H7 (cell line): ENCODE measurements at regions not wholly inside any gene's neighbourhood (a gene's known extent, or its start where the extent isn't known, plus 50 kb on each side); places are given as distances from the start of the nearest gene placed in this dataset.
A peak's percentile ranks its signal among the peaks of the same experiment; 100 is the strongest.
"Not testable (repeated sequence)": the region's sequence is repeated elsewhere in the genome, so short reads cannot be mapped to it uniquely, and the experiment has no call there.

Experiments
- DNase-seq: peaks from one replicate; pipeline ENCODE4 v3.0.0; 2012
- H3K27me3 ChIP-seq: 2 replicates; pipeline ENCODE4 v1.6.0; 2011; ENCODE audit warnings: mild to moderate bottlenecking, low read length; ENCODE audit not compliant: control insufficient read depth, insufficient read depth
- H3K36me3 ChIP-seq: replicated peaks from 2 replicates; pipeline ENCODE4 v1.5.1; 2011; ENCODE audit warnings: low read length; ENCODE audit not compliant: control insufficient read depth, insufficient read depth
- H3K4me3 ChIP-seq: 2 replicates; pipeline ENCODE4 v1.5.1; 2011; ENCODE audit warnings: low read depth, mild to moderate bottlenecking, control low read depth, low read length, moderate library complexity; ENCODE audit not compliant: insufficient read depth

GRCh38 chrX:115970718-115971117 is 199.8 kb upstream of the AGTR2 start:
- peaks cover 2% of the 10 kb centered on the region; the same call in 1 of the 2 replicates for H3K36me3 ChIP-seq
- DNase-seq = no peak
- H3K27me3 ChIP-seq = no peaks in the 10 kb centered on the region
- no peak overlapping the region for H3K4me3 ChIP-seq

DNA sequence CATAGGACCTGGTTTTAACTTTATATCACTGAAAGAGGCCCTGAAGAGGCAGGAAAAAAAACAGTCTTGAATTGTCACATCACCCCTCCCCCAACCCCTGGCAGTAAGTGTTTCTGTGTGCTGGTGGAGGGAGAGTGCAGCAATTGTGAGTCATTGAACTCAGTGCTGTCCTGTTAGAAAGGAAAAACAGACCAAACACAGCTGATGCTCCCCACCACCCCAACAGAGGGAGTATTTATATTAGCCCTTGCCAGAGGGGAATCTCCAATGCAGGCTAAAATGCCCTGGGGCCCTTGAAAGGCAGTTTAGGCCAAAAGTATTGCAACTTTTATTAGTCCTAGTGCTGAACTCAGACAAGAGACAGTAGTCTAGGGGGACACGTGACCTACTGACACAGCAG is 197.8 kb upstream of the AGTR2 start:
- H3K4me3 ChIP-seq = no peak overlapping the region
- no peak for DNase-seq
- no peaks in the 10 kb centered on the region for H3K36me3 ChIP-seq
- no peaks in the 10 kb centered on the region for H3K27me3 ChIP-seq

- H3K27me3 ChIP-seq = no peaks in the 10 kb centered on the region
- H3K36me3 ChIP-seq = no peaks in the 10 kb centered on the region
- no peak for DNase-seq
- no peak overlapping the region for H3K4me3 ChIP-seq
Measured at GRCh38 chrX:115978068-115978467, 192.5 kb upstream of the AGTR2 start.

DNA sequence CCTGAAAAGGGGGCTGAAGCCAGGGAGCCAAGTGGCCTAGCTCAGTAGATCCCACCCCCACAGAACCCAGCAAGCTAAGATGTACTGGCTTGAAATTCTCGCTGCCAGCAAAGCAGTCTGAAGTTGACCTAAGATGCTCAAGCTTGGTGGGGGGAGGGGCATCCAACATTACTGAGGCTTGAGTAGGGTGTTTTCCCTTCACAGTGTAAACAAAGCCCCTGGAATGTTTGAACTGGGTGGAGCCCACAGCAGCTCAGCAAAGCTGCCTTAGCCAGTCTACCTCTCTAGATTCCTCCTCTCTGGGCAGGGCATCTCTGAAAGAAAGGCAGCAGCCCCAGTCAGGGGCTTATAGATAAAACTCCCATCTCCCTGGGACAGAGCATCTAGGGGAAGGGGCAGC is 187.4 kb upstream of the AGTR2 start:
- not testable (repeated sequence) for H3K4me3 ChIP-seq, H3K36me3 ChIP-seq, H3K27me3 ChIP-seq, DNase-seq

GRCh38 chrX:115987464-115987863 is 183.1 kb upstream of the AGTR2 start:
- not testable (repeated sequence) for H3K4me3 ChIP-seq, H3K36me3 ChIP-seq, H3K27me3 ChIP-seq, DNase-seq

- no peak overlapping the region for H3K4me3 ChIP-seq
- no peak for DNase-seq
- H3K36me3 ChIP-seq = no peaks in the 10 kb centered on the region
- no peaks in the 10 kb centered on the region for H3K27me3 ChIP-seq
Measured at GRCh38 chrX:115988825-115989224, 181.7 kb upstream of the AGTR2 start.

GRCh38 chrX:115989686-115990085 is 180.9 kb upstream of the AGTR2 start:
- no peak for DNase-seq
- Histone ChIP-seq H3K4me3 (no peak overlapping the region), H3K36me3 (no peaks in the 10 kb centered on the region), H3K27me3 (no peaks in the 10 kb centered on the region)

- H3K4me3 ChIP-seq = no peak overlapping the region
- no peaks in the 10 kb centered on the region for H3K27me3 ChIP-seq
- no peak for DNase-seq
- no peaks in the 10 kb centered on the region for H3K36me3 ChIP-seq
Measured at GRCh38 chrX:116009346-116009745, 161.2 kb upstream of the AGTR2 start.

DNA sequence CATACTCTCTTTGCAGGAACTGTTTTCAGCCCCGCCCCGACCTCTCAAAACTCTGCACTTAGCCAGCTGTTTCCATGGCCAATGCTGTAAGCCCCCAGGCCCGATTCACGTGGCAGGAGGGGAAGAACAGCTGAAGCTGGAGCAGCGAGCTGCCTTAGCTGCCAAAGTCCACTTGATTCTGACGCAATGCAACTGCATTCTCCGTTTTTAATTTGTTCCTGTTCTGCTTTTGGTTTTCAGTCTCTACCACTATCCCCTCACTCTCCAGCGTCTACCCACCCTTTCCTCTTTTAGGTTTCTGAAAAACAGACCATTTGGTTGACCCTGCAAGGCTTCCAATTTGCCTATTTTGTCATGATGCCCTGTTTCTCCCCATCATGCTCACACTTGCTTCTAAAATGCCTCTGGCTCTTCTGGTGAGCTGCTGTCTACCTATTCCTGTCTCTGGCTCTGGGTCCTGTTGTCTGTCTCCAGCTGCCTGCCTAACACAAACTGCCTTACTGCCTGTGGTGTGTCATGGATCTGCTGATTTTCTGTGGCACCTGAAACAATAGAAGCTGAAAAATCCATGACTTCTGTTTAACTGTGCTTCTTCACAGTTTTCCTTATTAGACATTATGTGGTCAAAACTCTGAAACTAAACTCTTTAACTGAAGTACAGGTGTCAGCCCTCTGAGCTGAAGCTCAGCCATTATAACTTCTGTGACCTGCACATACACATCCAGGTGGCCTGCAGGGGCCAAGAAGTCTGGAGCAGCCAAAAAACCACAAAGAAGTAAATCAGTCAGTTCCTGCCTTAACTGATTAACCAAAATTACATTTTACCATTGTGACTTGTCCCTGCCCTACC is 160.5 kb upstream of the AGTR2 start:
- DNase-seq = peak; percentile 2
- Histone ChIP-seq H3K36me3 (no peaks in the 10 kb centered on the region), H3K27me3 (no peaks in the 10 kb centered on the region), H3K4me3 (no peak overlapping the region)

GRCh38 chrX:116010939-116011338 is 159.6 kb upstream of the AGTR2 start:
- Histone ChIP-seq H3K4me3 (no peak overlapping the region), H3K36me3 (no peaks in the 10 kb centered on the region), H3K27me3 (no peaks in the 10 kb centered on the region)
- no peak for DNase-seq

- H3K4me3 ChIP-seq = no peak overlapping the region
- H3K36me3 ChIP-seq = no peaks in the 10 kb centered on the region
Measured at GRCh38 chrX:116031331-116031730, 139.2 kb upstream of the AGTR2 start.

More at GRCh38 chrX:116031331-116031730, 139.2 kb upstream of the AGTR2 start:
- DNase-seq = no peak
- no peaks in the 10 kb centered on the region for H3K27me3 ChIP-seq
